Neural progenitor cell (in vitro differentiated cells): ENCODE measurements at regions not wholly inside any gene's neighbourhood (a gene's known extent, or its start where the extent isn't known, plus 50 kb on each side); places are given as distances from the start of the nearest gene placed in this dataset.

Experiments used
- DNase-seq: peaks from one replicate; pipeline ENCODE4 v3.0.0-alpha.2; 2016; ENCODE audit warnings: low spot score
- H2AFZ ChIP-seq: fragments of 200-600 bp; sonication (generic); replicated peaks from 2 replicates; pipeline ENCODE4 v1.6.1; 2016; ENCODE audit warnings: antibody characterized with exemption
- H3F3A ChIP-seq: fragments of 200-600 bp; sonication (generic); 2 replicates; pipeline ENCODE4 v1.6.1; 2016; ENCODE audit warnings: antibody characterized with exemption, low read depth
- H3K27ac ChIP-seq: fragments of 200-600 bp; sonication (generic); 2 replicates; pipeline ENCODE4 v1.5.1; 2016; ENCODE audit warnings: mild to moderate bottlenecking
- H3K27me3 ChIP-seq: fragments of 200-600 bp; sonication (generic); 2 replicates; pipeline ENCODE4 v1.6.1; 2016; ENCODE audit warnings: mild to moderate bottlenecking, moderate library complexity
- H3K36me3 ChIP-seq: fragments of 200-600 bp; sonication (generic); 2 replicates; pipeline ENCODE4 v1.5.1; 2016
- H3K4me1 ChIP-seq: fragments of 200-600 bp; sonication (generic); 2 replicates; pipeline ENCODE4 v1.6.1; 2016; ENCODE audit warnings: mixed run types
- H3K4me2 ChIP-seq: fragments of 200-600 bp; sonication (generic); 2 replicates; pipeline ENCODE4 v1.6.1; 2016
- H3K4me3 ChIP-seq: fragments of 200-600 bp; sonication (generic); 2 replicates; pipeline ENCODE4 v1.5.1; 2016
- H3K79me2 ChIP-seq: fragments of 200-600 bp; sonication (generic); 2 replicates; pipeline ENCODE4 v1.6.1; 2016; ENCODE audit warnings: low read depth
- H3K9ac ChIP-seq: fragments of 200-600 bp; sonication (generic); 2 replicates; pipeline ENCODE4 v1.6.1; 2016
- H3K9me3 ChIP-seq: fragments of 200-600 bp; sonication (generic); 2 replicates; pipeline ENCODE4 v1.5.1; 2016; ENCODE audit warnings: low read depth
- H4K20me1 ChIP-seq: fragments of 200-600 bp; sonication (generic); 2 replicates; pipeline ENCODE4 v1.6.1; 2016; ENCODE audit warnings: low read depth
- H3K27ac Mint-ChIP-seq: 3 replicates; pipeline ENCODE4 v1.8.0; 2021; ENCODE audit warnings: mixed read lengths
- H3K27me3 Mint-ChIP-seq: 2 replicates; pipeline ENCODE4 v1.8.0; 2022; ENCODE audit warnings: low read depth, mild to moderate bottlenecking, inconsistent platforms, moderate library complexity, mixed read lengths; ENCODE audit not compliant: insufficient read depth
- H3K36me3 Mint-ChIP-seq: 3 replicates; pipeline ENCODE4 v1.8.0; 2021; ENCODE audit warnings: mixed read lengths
- H3K4me1 Mint-ChIP-seq: 3 replicates; pipeline ENCODE4 v1.8.0; 2021; ENCODE audit warnings: mixed read lengths
- H3K4me3 Mint-ChIP-seq: 3 replicates; pipeline ENCODE4 v1.8.0; 2021; ENCODE audit warnings: mild to moderate bottlenecking, moderate library complexity, mixed read lengths
- H3K9me3 Mint-ChIP-seq: 3 replicates; pipeline ENCODE4 v1.8.0; 2020; ENCODE audit warnings: mixed read lengths
- CTCF ChIP-seq: fragments of 200-600 bp; sonication (generic); IDR thresholded peaks from 2 replicates; pipeline ENCODE4 v1.5.1; 2017; ENCODE audit warnings: antibody characterized with exemption, mild to moderate bottlenecking
- EZH2 ChIP-seq: fragments of 200-600 bp; sonication (generic); IDR thresholded peaks from 2 replicates; pipeline ENCODE4 v1.6.1; 2017; ENCODE audit warnings: antibody characterized with exemption, mild to moderate bottlenecking, moderate library complexity
- EZH2phosphoT487 ChIP-seq: fragments of 200-600 bp; sonication (generic); IDR thresholded peaks from 2 replicates; pipeline ENCODE4 v1.6.1; 2017; ENCODE audit warnings: antibody characterized with exemption

- Histone ChIP-seq H3K79me2 (no peaks in the 10 kb centered on the region), H3K4me3 (no peak overlapping the region), H3F3A (peaks cover 3% of the 10 kb centered on the region), H2AFZ (no peak overlapping the region), H4K20me1 (no peaks in the 10 kb centered on the region), H3K4me1 (peaks cover 6% of the 10 kb centered on the region), H3K9me3 (peaks cover 10% of the 10 kb centered on the region), H3K9ac (no peak overlapping the region), H3K27ac (no peak overlapping the region), H3K36me3 (no peaks in the 10 kb centered on the region), H3K27me3 (no peaks in the 10 kb centered on the region), H3K4me2 (no peak overlapping the region)
- Mint-ChIP-seq H3K27me3 (peaks cover 20% of the 10 kb centered on the region), H3K4me3 (peak overlapping the region; percentile 18), H3K36me3 (peaks cover 4% of the 10 kb centered on the region), H3K4me1 (peaks cover 7% of the 10 kb centered on the region), H3K9me3 (peaks cover 42% of the 10 kb centered on the region), H3K27ac (peak overlapping the region; percentile 27)
- DNase-seq = no peak
- no peak for TF ChIP-seq EZH2
Measured at GRCh38 chr10:21427804-21428481, 97.5 kb downstream of the SKIDA1 start.

GRCh38 chr10:21424459-21424861 is 101.0 kb downstream of the SKIDA1 start:
- no peak for DNase-seq
- no peak overlapping the region for H3K4me2 ChIP-seq
- H3K27me3 Mint-ChIP-seq = peaks cover 16% of the 10 kb centered on the region
- H4K20me1 ChIP-seq = no peaks in the 10 kb centered on the region
- no peaks in the 10 kb centered on the region for H3K79me2 ChIP-seq
- H3K4me3 ChIP-seq = no peak overlapping the region
- TF ChIP-seq EZH2 (no peak), EZH2phosphoT487 (no peak), CTCF (no peak)
- H3K9me3 ChIP-seq = peaks cover 10% of the 10 kb centered on the region
- no peak overlapping the region for H3K4me3 Mint-ChIP-seq
- no peaks in the 10 kb centered on the region for H3K27me3 ChIP-seq
- peaks cover 6% of the 10 kb centered on the region for H3F3A ChIP-seq
- H3K4me1 ChIP-seq = peaks cover 15% of the 10 kb centered on the region
- no peak overlapping the region for H2AFZ ChIP-seq
- H3K36me3 Mint-ChIP-seq = peaks cover 4% of the 10 kb centered on the region
- no peak overlapping the region for H3K27ac Mint-ChIP-seq
- no peak overlapping the region for H3K9ac ChIP-seq
- H3K4me1 Mint-ChIP-seq = peaks cover 11% of the 10 kb centered on the region
- H3K9me3 Mint-ChIP-seq = peaks cover 32% of the 10 kb centered on the region
- H3K36me3 ChIP-seq = no peaks in the 10 kb centered on the region
- no peak overlapping the region for H3K27ac ChIP-seq

- H3K4me2 ChIP-seq = no peak overlapping the region
- Mint-ChIP-seq H3K27ac (no peak overlapping the region), H3K4me3 (no peak overlapping the region), H3K4me1 (peaks cover 11% of the 10 kb centered on the region), H3K27me3 (peaks cover 13% of the 10 kb centered on the region), H3K36me3 (peaks cover 4% of the 10 kb centered on the region), H3K9me3 (peaks cover 28% of the 10 kb centered on the region)
- DNase-seq = no peak
- H3F3A ChIP-seq = peaks cover 6% of the 10 kb centered on the region
- H3K9me3 ChIP-seq = peaks cover 10% of the 10 kb centered on the region
- H3K4me1 ChIP-seq = peaks cover 15% of the 10 kb centered on the region
- no peak overlapping the region for H3K4me3 ChIP-seq
- no peak overlapping the region for H3K27ac ChIP-seq
- no peak for TF ChIP-seq EZH2phosphoT487
- TF ChIP-seq CTCF = no peak
- TF ChIP-seq EZH2 = no peak
- no peaks in the 10 kb centered on the region for H3K27me3 ChIP-seq
- no peaks in the 10 kb centered on the region for H3K79me2 ChIP-seq
- no peaks in the 10 kb centered on the region for H4K20me1 ChIP-seq
- H3K9ac ChIP-seq = no peak overlapping the region
- no peak overlapping the region for H2AFZ ChIP-seq
- H3K36me3 ChIP-seq = no peaks in the 10 kb centered on the region
Measured at GRCh38 chr10:21423850-21424249, 101.6 kb downstream of the SKIDA1 start.

- no peaks in the 10 kb centered on the region for H3K36me3 ChIP-seq
- H3K27ac ChIP-seq = no peak overlapping the region
- H3K27me3 Mint-ChIP-seq = peaks cover 10% of the 10 kb centered on the region
- TF ChIP-seq EZH2 (no peak), EZH2phosphoT487 (no peak), CTCF (no peak)
- H4K20me1 ChIP-seq = no peaks in the 10 kb centered on the region
- DNase-seq = no peak
- H3K4me1 ChIP-seq = peaks cover 15% of the 10 kb centered on the region
- H3F3A ChIP-seq = peaks cover 6% of the 10 kb centered on the region
- H3K4me3 Mint-ChIP-seq = no peak overlapping the region
- no peak overlapping the region for H2AFZ ChIP-seq
- no peaks in the 10 kb centered on the region for H3K79me2 ChIP-seq
- peaks cover 4% of the 10 kb centered on the region for H3K36me3 Mint-ChIP-seq
- no peaks in the 10 kb centered on the region for H3K27me3 ChIP-seq
- H3K4me3 ChIP-seq = no peak overlapping the region
- H3K9me3 ChIP-seq = peaks cover 9% of the 10 kb centered on the region
- peaks cover 11% of the 10 kb centered on the region for H3K4me1 Mint-ChIP-seq
- H3K4me2 ChIP-seq = no peak overlapping the region
- no peak overlapping the region for H3K9ac ChIP-seq
- no peak overlapping the region for H3K27ac Mint-ChIP-seq
- H3K9me3 Mint-ChIP-seq = peaks cover 25% of the 10 kb centered on the region
Measured at GRCh38 chr10:21423338-21423737, 102.1 kb downstream of the SKIDA1 start.
